HG03432 (cell line): ENCODE measurements at regions not wholly inside any gene's neighbourhood (a gene's known extent, or its start where the extent isn't known, plus 50 kb on each side); places are given as distances from the start of the nearest gene placed in this dataset.
"Not testable (repeated sequence)": the region's sequence is repeated elsewhere in the genome, so short reads cannot be mapped to it uniquely, and the experiment has no call there.

Experiments
- ATAC-seq: cut with Tn5 transposase; IDR thresholded peaks from one replicate; pipeline ENCODE4 v1.9.1; 2021; ENCODE audit warnings: mild to moderate bottlenecking, moderate library complexity; ENCODE audit not compliant: unreplicated experiment

DNA sequence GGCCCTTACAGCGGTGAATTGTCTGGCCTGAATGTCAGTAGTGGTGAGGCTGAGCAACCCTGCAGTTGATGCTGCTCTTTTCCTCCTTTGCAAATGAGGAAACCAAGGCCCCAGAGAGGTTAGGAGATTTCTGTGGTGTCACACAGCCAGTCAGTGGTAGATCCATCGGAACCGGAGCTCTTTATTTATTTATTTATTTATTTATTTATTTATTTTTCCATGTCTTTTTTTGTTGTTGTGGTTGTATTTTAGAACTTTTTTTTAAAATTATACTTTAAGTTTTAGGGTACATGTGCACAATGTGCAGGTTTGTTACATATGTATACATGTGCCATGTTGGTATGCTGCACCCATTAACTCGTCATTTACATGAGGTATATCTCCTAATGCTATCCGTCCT is 368.4 kb upstream of the CLINT1 start:
- ATAC-seq = not testable (repeated sequence)

- ATAC-seq = no peak
These were observed 367.6 kb upstream of the CLINT1 start for GRCh38 chr5:158226496-158226895.

GRCh38 chr5:158224253-158224652 is 365.3 kb upstream of the CLINT1 start:
- ATAC-seq = no peak

DNA sequence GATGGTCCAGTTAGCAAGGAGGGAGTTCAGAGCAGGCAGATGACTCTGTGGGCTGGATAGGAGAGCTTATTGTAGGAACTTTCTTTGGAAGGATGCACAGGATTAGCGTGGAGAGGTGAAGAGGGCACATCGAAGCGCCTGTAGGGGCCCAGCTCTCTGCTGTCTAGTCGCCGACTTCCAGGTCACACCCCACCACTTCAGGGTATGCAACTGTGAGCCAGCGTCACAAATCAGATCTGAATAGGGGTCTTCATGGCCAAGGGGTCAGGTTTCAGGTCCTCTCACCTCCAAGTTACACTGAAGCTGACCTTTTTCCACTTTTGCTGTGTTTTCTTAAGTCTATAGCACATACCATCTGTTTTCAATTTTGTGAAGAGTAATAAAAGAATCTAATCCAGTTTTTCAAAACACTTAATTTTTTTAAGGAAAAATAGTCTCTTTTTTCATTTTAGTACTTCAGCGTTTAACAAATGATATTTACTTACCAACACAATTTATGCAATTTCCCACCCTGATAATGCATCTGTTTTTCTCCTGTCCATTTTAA is 364.2 kb upstream of the CLINT1 start:
- ATAC-seq = no peak

GRCh38 chr5:158212917-158213316 is 354.0 kb upstream of the CLINT1 start:
- no peak for ATAC-seq

GRCh38 chr5:158212237-158212636 is 353.3 kb upstream of the CLINT1 start:
- ATAC-seq = no peak

GRCh38 chr5:158209219-158209908 is 350.4 kb upstream of the CLINT1 start:
- ATAC-seq = no peak

DNA sequence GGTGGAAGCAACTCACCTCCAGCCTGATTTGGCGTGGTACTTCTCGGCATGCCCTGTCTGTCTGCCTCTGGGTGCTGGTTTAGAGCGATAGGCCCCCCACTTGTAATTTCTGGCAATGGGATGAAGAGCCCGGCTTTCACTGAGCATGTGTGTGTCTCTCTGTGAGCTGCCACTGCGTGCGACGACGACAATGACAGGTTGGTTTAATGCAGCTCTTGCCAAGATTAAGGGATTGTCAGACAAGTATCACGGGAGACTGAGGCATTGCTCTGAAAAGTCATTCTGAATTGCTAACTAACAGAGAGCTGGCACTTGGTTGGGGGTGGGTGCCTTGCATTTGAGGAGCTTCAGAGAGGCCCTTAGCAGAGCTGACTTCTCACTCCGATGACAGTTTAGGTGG is 348.8 kb upstream of the CLINT1 start:
- ATAC-seq = no peak

GRCh38 chr5:158205992-158206391 is 347.0 kb upstream of the CLINT1 start:
- no peak for ATAC-seq

DNA sequence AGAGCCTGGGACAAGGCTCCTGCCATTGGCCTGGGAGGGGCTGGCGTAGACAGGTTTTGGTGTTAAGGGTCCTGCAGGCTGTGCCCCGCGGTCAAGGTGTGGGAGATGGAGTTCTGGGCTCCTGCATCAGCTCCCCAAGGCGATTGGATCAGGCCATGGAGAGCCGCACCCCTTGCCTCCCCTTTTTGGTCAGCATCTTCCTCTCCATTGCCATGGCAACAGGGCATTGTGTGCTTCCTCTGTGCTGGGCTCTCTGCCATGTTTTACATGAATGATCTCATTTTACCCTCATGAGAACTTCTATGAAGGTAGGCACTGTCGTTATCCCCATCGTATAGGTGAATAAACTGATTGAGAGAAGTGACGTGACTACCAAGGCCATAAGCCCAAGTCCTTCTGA is 344.3 kb upstream of the CLINT1 start:
- ATAC-seq = no peak

GRCh38 chr5:158202801-158203200 is 343.9 kb upstream of the CLINT1 start:
- ATAC-seq = no peak

DNA sequence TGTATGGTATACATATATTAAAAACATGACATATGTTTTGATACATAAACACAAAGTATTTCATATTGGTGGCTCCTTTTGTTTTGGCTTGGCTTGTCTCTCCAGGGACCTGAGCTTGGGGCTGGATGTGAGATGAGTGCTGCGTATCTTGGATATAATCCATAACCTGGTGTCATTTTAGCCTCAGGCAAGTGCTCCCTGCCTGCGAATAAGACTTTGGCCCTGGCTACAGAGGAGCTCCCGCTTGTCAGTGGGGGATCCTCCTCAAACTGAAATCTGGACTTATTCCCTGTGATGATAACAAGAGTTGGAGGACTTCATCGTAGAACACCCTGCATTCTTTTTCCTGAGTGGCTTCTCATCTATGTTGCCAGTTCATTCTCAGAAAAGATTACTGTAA is 341.7 kb upstream of the CLINT1 start:
- ATAC-seq = no peak

- peak; percentile 95 for ATAC-seq
These were observed 339.7 kb upstream of the CLINT1 start for GRCh38 chr5:158198636-158199035.

GRCh38 chr5:158195416-158196210 is 336.7 kb upstream of the CLINT1 start:
- no peak for ATAC-seq

- ATAC-seq = no peak
These were observed 335.6 kb upstream of the CLINT1 start for GRCh38 chr5:158194561-158194976.

DNA sequence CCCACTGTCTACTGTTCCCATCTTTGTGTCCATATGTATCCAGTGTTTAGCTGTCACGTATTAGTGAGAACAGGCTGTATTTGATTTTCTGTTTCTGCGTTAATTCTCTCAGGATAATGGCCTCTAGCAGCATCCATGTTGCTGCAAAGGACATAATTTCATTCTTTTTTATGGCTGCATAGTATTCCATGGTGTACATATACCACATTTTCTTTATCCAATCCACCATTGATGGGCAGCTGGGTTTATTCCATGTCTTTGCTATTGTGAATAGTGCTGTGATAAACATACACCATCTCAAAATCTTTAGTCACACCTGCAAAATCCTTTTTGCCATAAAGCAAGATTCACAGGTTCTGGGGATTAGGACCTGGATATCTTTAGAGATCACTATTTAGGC is 334.4 kb upstream of the CLINT1 start:
- not testable (repeated sequence) for ATAC-seq

DNA sequence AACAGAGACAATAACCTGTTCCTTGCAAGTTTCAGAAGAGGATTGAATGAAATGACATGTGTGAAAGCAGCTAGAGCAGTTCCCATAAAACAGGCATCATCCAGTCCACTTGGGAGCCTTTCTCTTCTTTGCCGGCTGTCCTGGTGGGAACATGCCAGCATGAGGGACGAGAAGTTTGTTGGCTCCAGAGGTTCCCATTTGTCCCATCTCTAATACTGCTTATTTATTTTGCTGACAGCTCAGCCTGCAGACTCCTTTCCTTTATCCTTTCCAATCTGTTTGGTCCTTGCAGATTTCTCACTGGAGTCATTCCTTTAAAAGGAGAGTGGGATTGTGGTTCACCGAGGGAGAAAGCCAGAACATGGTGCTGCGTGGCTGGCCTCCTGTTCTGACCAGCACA is 321.5 kb upstream of the CLINT1 start:
- ATAC-seq = no peak

DNA sequence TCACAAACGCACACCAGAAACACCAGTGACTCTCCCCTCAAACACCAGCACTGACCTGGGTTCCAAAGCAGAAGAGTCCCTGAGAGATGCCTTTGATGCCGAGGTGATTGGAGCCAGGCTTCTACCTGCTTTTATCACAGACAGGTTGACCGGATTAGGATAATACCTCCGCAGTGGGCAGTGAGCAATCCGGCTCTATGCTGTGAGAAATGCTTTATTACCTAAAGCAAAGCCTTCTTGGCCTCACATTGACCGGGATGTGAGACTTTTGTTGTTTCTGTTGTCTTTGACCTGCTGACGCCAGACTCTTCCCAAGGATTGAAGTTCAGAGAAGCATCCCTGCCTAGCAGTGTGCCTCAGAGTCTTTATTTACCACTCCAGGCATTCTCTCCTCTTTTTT is 320.3 kb upstream of the CLINT1 start:
- no peak for ATAC-seq

- no peak for ATAC-seq
These were observed 319.6 kb upstream of the CLINT1 start for GRCh38 chr5:158178535-158178934.

GRCh38 chr5:158177146-158177545 is 318.2 kb upstream of the CLINT1 start:
- no peak for ATAC-seq

GRCh38 chr5:158175934-158176481 is 317.1 kb upstream of the CLINT1 start:
- no peak for ATAC-seq
